ENCODE measurements at regions not wholly inside any gene's neighbourhood (a gene's known extent, or its start where the extent isn't known, plus 50 kb on each side); places are given as distances from the start of the nearest gene placed in this dataset.

DNA sequence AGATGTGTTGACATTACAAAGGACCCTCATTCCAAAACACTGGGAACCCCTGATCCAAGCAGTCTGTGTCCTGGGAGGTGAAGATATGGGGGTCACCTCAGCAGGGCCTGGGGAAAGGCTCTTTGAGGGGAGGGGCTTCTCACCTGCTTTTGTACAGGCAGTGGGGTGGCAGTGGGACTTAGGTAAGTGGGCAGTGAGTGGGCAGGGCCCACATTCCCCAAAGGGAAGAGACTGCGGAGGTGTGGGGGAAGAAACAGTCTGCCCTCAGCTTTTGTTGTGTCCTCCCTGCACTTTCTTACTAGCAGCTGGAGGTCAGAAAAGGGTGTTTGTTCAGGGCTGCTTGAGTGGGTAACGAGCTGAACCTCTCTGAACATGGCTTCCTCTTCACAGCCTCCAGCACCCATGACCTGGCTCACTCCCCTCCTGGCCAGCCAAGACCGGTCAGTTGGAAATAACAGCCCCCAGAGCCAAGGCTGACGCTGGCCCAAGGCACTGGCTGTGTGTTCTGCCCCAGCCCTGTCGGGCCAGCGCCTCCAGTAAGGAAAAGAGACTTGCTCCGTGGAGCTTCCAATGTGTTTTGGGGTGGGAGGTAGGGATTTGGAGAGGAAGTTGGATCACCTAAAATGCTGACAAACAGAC is 173.5 kb downstream of the PSMG1 start:
- TF ChIP-seq GABPA (IDR thresholded peaks at IDR 0.05; ENCODE audit: low read depth) (no peak), POLR2AphosphoS5 (IDR thresholded peaks at IDR 0.05; ENCODE audit: low read depth) (no peak), SPI1 (IDR thresholded peaks at IDR 0.05; ENCODE audit: borderline replicate concordance, low read depth) (no peak)
- TF ChIP-seq, protein P1, sequence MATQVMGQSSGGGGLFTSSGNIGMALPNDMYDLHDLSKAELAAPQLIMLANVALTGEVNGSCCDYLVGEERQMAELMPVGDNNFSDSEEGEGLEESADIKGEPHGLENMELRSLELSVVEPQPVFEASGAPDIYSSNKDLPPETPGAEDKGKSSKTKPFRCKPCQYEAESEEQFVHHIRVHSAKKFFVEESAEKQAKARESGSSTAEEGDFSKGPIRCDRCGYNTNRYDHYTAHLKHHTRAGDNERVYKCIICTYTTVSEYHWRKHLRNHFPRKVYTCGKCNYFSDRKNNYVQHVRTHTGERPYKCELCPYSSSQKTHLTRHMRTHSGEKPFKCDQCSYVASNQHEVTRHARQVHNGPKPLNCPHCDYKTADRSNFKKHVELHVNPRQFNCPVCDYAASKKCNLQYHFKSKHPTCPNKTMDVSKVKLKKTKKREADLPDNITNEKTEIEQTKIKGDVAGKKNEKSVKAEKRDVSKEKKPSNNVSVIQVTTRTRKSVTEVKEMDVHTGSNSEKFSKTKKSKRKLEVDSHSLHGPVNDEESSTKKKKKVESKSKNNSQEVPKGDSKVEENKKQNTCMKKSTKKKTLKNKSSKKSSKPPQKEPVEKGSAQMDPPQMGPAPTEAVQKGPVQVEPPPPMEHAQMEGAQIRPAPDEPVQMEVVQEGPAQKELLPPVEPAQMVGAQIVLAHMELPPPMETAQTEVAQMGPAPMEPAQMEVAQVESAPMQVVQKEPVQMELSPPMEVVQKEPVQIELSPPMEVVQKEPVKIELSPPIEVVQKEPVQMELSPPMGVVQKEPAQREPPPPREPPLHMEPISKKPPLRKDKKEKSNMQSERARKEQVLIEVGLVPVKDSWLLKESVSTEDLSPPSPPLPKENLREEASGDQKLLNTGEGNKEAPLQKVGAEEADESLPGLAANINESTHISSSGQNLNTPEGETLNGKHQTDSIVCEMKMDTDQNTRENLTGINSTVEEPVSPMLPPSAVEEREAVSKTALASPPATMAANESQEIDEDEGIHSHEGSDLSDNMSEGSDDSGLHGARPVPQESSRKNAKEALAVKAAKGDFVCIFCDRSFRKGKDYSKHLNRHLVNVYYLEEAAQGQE (IDR thresholded peaks at IDR 0.05; ENCODE audit: insufficient replicate concordance, low read depth), result no peak
- TF ChIP-seq, protein P2, sequence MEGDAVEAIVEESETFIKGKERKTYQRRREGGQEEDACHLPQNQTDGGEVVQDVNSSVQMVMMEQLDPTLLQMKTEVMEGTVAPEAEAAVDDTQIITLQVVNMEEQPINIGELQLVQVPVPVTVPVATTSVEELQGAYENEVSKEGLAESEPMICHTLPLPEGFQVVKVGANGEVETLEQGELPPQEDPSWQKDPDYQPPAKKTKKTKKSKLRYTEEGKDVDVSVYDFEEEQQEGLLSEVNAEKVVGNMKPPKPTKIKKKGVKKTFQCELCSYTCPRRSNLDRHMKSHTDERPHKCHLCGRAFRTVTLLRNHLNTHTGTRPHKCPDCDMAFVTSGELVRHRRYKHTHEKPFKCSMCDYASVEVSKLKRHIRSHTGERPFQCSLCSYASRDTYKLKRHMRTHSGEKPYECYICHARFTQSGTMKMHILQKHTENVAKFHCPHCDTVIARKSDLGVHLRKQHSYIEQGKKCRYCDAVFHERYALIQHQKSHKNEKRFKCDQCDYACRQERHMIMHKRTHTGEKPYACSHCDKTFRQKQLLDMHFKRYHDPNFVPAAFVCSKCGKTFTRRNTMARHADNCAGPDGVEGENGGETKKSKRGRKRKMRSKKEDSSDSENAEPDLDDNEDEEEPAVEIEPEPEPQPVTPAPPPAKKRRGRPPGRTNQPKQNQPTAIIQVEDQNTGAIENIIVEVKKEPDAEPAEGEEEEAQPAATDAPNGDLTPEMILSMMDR (IDR thresholded peaks at IDR 0.05; ENCODE audit: insufficient read depth, low read length), result no peak

Data from HL-60 (cell line).